Left renal cortex interstitium (tissue), 4 donors: ENCODE measurements at regions not wholly inside any gene's neighbourhood (a gene's known extent, or its start where the extent isn't known, plus 50 kb on each side); places are given as distances from the start of the nearest gene placed in this dataset.
A peak's percentile ranks its signal among the peaks of the same experiment; 100 is the strongest.
"Not testable (repeated sequence)": the region's sequence is repeated elsewhere in the genome, so short reads cannot be mapped to it uniquely, and the experiment has no call there.

Source experiments
- DNase-seq, 4 donors: peaks; one replicate each; pipeline ENCODE4 v3.0.0-alpha.2; 2013; ENCODE audit warnings: low read depth in 4 of 4, low spot score in 2 of 4, missing footprints in 1 of 4

DNA sequence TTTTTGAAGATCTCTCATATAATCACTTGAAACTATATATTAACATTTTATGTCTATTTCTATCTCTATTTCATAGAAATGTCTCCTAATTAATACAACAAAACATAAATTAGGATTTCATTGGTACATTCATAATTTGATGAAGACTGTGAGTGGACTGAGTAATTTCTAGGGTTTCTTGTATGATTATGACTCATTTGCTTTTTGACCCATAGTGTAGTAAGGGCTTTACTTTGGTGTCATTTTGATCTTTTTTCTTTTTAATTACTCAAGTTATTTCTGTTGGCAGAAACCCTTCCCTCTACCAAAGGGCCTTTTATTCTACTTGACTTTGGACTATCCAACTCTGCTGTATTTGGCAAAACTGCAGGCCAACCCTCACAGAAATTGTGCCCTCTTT lies 207.9 kb upstream of the MAGEB16 start:
- no peak for DNase-seq

DNA sequence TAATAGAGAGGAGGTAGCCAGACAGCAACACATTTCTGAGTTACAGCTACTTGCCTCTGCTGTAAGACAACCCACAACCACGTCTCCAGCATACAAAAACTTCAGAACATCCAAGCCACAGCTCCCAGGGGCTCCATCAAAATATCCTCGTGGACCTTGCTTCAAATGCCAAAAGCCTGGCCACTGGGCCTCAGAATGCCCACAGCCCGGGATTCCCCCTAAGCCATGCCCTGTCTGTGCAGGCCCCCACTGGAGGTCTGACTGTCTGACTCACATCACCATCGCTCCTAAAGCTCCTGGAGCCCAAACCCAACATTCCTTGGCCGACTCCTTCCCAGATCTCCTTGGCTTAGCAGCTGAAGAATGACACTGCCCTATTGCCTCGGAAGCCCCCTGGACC lies 186.6 kb upstream of the MAGEB16 start:
- not testable (repeated sequence) for DNase-seq

- no peak for DNase-seq
Measured at GRCh38 chrX:35617836-35618235, 180.3 kb upstream of the MAGEB16 start.

- no peak for DNase-seq
Measured at GRCh38 chrX:35622040-35622439, 176.1 kb upstream of the MAGEB16 start.

DNA sequence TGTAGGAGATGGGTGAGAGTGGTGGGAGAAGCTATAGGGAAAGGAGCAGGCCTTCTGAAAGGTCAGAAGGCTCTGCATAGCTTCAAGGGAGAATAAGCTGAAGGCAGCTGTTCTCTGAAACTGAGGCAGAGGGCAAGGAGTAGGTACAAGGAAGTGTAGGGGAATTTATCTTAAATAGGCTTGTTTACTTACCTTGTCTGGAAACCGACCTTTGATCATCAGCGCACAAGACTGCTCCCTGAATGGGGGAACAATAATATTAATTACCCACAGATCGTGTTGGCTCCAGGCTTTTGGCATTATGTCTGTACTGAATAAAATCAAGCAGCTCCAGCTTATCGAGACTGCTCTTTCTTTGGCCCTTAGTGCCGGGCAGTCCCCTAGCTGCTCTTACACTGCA lies 175.5 kb upstream of the MAGEB16 start:
- DNase-seq = no peak

GRCh38 chrX:35625714-35626113 lies 172.4 kb upstream of the MAGEB16 start:
- DNase-seq = no peak

DNA sequence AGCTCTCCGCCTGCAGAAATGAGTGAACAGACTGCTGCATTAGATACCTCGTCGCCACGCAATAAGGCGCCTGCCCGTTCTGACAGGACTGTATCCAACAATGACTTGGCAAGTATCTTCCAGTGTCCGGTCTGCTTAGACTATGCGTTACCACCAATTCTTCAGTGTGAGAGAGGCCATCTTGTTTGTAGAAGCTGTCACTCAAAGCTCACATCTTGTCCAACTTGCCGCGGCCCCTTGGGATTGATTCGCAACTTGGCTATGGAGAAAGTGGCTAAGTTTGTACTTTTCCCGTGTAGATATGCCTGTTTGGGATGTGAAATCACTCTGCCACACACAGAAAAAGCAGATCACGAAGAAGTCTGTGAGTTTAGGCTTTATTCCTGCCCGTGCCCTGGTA lies 172.0 kb upstream of the MAGEB16 start:
- no peak for DNase-seq

DNA sequence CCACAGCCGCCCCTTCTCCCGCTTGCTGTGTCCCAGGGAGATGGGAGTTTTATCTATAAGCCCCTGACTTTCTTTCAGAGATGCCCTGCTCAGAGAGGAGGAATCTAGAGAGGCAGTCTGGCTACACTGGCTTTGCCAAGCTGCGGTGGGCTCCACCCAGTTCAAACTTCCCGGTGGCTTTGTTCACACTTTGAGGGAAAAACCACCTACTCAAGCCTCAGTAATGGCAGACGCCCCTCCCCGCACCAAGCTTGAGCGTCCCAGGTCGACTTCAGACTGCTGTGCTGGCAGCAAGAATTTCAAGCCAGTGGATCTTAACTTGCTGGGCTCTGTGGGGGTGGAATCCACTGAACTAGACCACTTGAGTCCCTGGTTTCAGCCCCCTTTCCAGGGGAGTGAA lies 162.2 kb upstream of the MAGEB16 start:
- not testable (repeated sequence) for DNase-seq

GRCh38 chrX:35664833-35665232 lies 133.3 kb upstream of the MAGEB16 start:
- DNase-seq = no peak

GRCh38 chrX:35665311-35665710 lies 132.8 kb upstream of the MAGEB16 start:
- no peak for DNase-seq

- no peak for DNase-seq
Measured at GRCh38 chrX:35670889-35671288, 127.3 kb upstream of the MAGEB16 start.

- no peak for DNase-seq
Measured at GRCh38 chrX:35675151-35675550, 123.0 kb upstream of the MAGEB16 start.

DNA sequence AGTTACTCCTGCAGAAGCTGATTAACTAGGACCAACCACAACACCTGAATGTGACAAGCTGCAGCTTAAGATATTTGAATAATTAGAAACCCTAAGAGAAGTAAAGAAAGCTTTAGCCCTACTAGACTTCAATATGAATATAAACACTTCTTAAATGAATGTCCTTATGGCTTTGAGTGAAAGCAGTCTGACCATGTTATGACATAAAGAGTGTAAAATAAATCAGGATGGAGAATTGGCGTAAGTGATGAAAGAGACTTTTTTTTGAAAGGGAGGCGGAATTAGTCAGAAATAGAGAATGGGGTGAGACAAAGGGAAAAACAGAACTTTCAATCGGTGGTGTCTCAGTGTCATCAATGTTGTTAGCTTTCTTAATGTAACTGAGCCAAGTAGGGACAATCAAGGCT lies 117.2 kb upstream of the MAGEB16 start:
- DNase-seq = no peak

DNA sequence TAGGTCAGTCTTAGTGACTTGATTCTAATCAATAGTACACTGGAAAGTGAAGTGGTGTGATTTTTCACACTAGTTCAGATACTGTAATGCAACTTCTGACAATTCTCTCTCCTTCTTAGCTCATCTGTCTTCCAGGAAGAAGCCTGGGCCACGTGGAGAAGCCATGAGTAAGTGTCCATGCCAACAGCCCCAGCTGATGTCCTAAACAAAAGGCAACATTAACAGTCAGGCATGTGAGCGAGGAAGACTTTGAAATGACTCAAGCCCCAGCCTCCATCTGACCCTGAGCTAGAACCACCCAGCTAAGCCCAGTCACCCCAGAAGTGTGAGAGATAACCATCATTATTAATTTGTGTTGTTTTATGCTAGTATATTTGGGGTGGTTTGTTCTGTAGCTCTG lies 115.7 kb upstream of the MAGEB16 start:
- no peak for DNase-seq

- no peak for DNase-seq
Measured at GRCh38 chrX:35696760-35697234, 101.3 kb upstream of the MAGEB16 start.

GRCh38 chrX:35699642-35700041 lies 98.5 kb upstream of the MAGEB16 start:
- DNase-seq = no peak

DNA sequence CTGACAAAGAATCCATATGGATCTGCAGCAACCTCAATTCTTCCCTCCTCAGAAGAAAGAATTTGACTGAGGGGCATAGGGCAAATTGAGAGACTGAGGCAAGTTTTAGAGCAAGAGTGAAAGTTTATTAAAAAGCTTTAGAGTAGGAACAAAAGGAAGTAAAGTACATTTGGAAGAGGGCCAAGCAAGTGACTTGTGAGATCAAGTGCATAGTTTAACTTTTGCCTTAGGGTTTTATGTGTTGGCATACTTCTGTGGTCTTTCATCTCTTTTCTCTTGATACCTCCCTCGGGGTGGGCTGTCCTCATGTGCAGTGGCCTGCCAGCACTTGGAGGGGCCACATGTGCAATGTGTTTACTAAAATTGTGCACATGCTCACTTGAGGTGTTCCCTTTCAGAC lies 98.0 kb upstream of the MAGEB16 start:
- DNase-seq = peak in 1 of 4 donors; percentile 4

DNA sequence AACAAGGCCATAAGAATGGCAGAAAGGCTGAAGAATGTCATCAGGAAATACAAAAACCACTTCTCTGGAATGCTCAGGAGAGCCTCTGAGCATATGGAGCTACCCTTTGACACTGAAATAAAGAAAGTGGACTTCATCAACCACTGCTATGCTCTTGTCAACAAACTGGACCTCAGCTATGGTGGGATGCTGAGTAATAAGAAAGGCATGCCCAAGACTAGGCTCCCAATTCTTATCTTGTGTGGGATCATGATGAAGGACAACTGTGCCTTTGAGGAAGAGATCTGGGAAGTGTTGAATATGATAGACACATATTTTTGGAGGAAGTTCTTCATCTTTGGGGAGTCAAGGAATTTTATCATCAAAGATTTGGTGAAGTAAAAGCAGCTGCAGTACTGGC lies 86.9 kb upstream of the MAGEB16 start:
- no peak for DNase-seq

GRCh38 chrX:35722128-35722527 lies 76.0 kb upstream of the MAGEB16 start:
- DNase-seq = no peak

DNA sequence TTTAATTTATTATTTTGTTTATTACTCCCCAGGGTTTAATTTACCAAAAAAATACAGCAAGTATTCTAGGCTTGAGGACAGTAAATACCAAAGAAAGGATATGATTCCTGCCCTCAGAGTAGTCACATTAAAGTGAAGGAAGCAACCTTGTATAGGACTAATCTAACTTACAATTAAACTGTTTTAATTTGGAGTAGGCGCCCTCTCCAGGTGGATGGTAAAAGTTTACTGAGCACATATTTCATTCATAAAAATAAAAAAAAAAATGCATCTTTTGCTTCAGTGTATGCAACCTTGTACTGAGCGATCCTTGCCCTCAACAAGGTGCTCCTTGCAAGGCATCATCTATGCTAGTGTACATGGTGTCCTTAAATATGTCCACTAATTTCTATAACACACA lies 72.0 kb upstream of the MAGEB16 start:
- no peak for DNase-seq

- no peak for DNase-seq
Measured at GRCh38 chrX:35728481-35728880, 69.7 kb upstream of the MAGEB16 start.

GRCh38 chrX:35733879-35734278 lies 64.3 kb upstream of the MAGEB16 start:
- DNase-seq = no peak

GRCh38 chrX:35741142-35741541 lies 57.0 kb upstream of the MAGEB16 start:
- no peak for DNase-seq

DNA sequence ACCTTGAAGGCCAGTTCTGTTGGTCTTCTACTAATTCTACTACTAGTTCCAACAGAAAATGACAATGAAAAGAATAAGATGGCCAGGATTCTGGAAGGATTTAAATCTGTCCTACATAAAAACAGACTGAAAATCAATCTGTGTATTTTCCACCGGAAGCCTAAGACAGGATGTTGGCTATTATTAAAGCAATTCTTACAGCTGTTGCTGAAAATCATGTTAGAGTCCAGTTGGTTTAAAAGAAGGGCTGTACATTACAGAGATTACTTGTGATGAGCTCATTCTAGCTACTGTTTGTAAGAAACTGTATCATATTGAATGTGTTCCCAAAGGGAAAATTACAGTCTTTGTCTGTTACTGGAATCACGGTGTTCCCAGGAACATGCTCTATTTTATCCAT lies 54.8 kb upstream of the MAGEB16 start:
- DNase-seq = no peak
